Colonic mucosa (tissue), 4 donors: ENCODE measurements at regions not wholly inside any gene's neighbourhood (a gene's known extent, or its start where the extent isn't known, plus 50 kb on each side); places are given as distances from the start of the nearest gene placed in this dataset.

Experiments used
- DNase-seq: peaks from one replicate; pipeline ENCODE4 v3.0.0-alpha.2; 2020
- H3K27ac ChIP-seq: fragments of 200-600 bp; one replicate; pipeline ENCODE4 v1.8.0; 2021
- H3K27me3 ChIP-seq: fragments of 200-600 bp; one replicate; pipeline ENCODE4 v1.8.0; 2021
- H3K36me3 ChIP-seq: fragments of 200-600 bp; one replicate; pipeline ENCODE4 v1.8.0; 2021
- H3K4me1 ChIP-seq: fragments of 200-600 bp; one replicate; pipeline ENCODE4 v1.8.0; 2021; ENCODE audit warnings: mild to moderate bottlenecking
- H3K4me3 ChIP-seq: fragments of 200-600 bp; one replicate; pipeline ENCODE4 v1.8.0; 2021
- H3K9ac ChIP-seq, 2 donors: one replicate each; pipeline ENCODE4 v1.7.0; 2013; ENCODE audit warnings: control low read depth in 2 of 2, low read depth in 2 of 2, low read length in 2 of 2
- H3K9me3 ChIP-seq: fragments of 200-600 bp; one replicate; pipeline ENCODE4 v1.8.0; 2021
- CTCF ChIP-seq: fragments of 200-600 bp; IDR thresholded peaks from one replicate; pipeline ENCODE4 v1.8.0; 2022; ENCODE audit warnings: antibody characterized with exemption, mild to moderate bottlenecking
- intact Hi-C: fragments of 100-400 bp; cut with DNase I; formaldehyde crosslinking; loops from one replicate; pipeline ENCODE4 v1.14.1; 2022
- donor health status: healthy.
- donor health status: DM: no; HTN: no; CAD: no.
- donor health status: DM: no; HTN: no; CAD: no.

- intact Hi-C loops: no loop called here
Measured at GRCh38 chr9:86685556-86685955, 261.8 kb downstream of the GAS1 start.

GRCh38 chr9:86684148-86684547 lies 263.2 kb downstream of the GAS1 start:
- no peak overlapping the region for H3K4me3 ChIP-seq
- H3K27me3 ChIP-seq: no peaks in the 10 kb centered on the region
- no peaks in the 10 kb centered on the region for H3K4me1 ChIP-seq
- H3K36me3 ChIP-seq: no peaks in the 10 kb centered on the region
- H3K27ac ChIP-seq: no peak overlapping the region
- TF ChIP-seq CTCF: no peak
- intact Hi-C loops: no loop called here
- no peak overlapping the region for H3K9ac ChIP-seq
- DNase-seq: no peak
- no peaks in the 10 kb centered on the region for H3K9me3 ChIP-seq

More at GRCh38 chr9:86685556-86685955, 261.8 kb downstream of the GAS1 start:
- Histone ChIP-seq H3K27ac (no peak overlapping the region), H3K27me3 (no peaks in the 10 kb centered on the region), H3K4me1 (no peaks in the 10 kb centered on the region), H3K4me3 (no peak overlapping the region), H3K36me3 (no peaks in the 10 kb centered on the region), H3K9ac (no peak overlapping the region), H3K9me3 (no peaks in the 10 kb centered on the region)
- TF ChIP-seq CTCF: no peak
- DNase-seq: no peak

- Histone ChIP-seq H3K4me1 (no peaks in the 10 kb centered on the region), H3K27ac (no peak overlapping the region), H3K9ac (no peak overlapping the region), H3K9me3 (no peaks in the 10 kb centered on the region), H3K27me3 (no peaks in the 10 kb centered on the region), H3K4me3 (no peak overlapping the region), H3K36me3 (no peaks in the 10 kb centered on the region)
- no peak for TF ChIP-seq CTCF
- DNase-seq: no peak
- intact Hi-C loops: no loop called here
Measured at GRCh38 chr9:86682240-86682639, 265.1 kb downstream of the GAS1 start.

- Histone ChIP-seq H3K9ac (no peak overlapping the region), H3K4me1 (no peaks in the 10 kb centered on the region), H3K27ac (no peak overlapping the region), H3K36me3 (no peaks in the 10 kb centered on the region), H3K4me3 (no peak overlapping the region), H3K9me3 (no peaks in the 10 kb centered on the region), H3K27me3 (no peaks in the 10 kb centered on the region)
- TF ChIP-seq CTCF: no peak
- intact Hi-C loops: no loop called here
- no peak for DNase-seq
Measured at GRCh38 chr9:86679909-86680308, 267.4 kb downstream of the GAS1 start.

GRCh38 chr9:86676396-86676795 lies 270.9 kb downstream of the GAS1 start:
- no peak for TF ChIP-seq CTCF
- Histone ChIP-seq H3K36me3 (no peaks in the 10 kb centered on the region), H3K4me3 (no peak overlapping the region), H3K9me3 (no peaks in the 10 kb centered on the region), H3K9ac (no peak overlapping the region), H3K4me1 (no peaks in the 10 kb centered on the region), H3K27ac (no peak overlapping the region), H3K27me3 (no peaks in the 10 kb centered on the region)
- intact Hi-C loops: no loop called here
- no peak for DNase-seq

- no peak for TF ChIP-seq CTCF
- intact Hi-C loops: no loop called here
- Histone ChIP-seq H3K9me3 (no peaks in the 10 kb centered on the region), H3K4me1 (no peaks in the 10 kb centered on the region), H3K36me3 (no peaks in the 10 kb centered on the region), H3K9ac (no peak overlapping the region), H3K27me3 (no peaks in the 10 kb centered on the region), H3K27ac (no peak overlapping the region), H3K4me3 (no peak overlapping the region)
- DNase-seq: no peak
Measured at GRCh38 chr9:86675805-86676204, 271.5 kb downstream of the GAS1 start.
